ENCODE measurements at regions not wholly inside any gene's neighbourhood (a gene's known extent, or its start where the extent isn't known, plus 50 kb on each side); places are given as distances from the start of the nearest gene placed in this dataset.

DNA sequence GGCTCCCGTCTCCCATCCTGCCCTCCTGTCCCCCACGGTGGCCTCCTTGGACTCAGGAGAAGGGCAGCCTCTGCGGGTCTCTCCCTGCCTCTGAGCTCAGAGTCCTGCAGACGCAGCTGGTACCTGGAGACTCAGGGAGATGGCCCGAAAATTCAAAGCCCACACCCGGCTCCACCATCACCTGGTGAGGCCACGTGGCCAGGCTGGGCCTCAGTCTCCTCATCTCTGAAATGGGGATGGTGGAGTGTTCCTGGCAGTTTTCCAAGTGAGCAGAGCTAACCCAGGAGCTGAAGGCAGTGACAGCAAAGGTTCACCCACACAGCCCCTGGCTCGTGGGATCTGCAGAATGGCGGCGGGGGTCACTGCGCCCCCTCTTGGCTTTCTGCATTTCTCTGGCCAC, 62.1 kb upstream of the RXRA start:
- Mint-ChIP-seq H3K9me3 (no peaks in the 10 kb centered on the region), H3K36me3 (ENCODE audit: insufficient read depth) (no peaks in the 10 kb centered on the region), H3K27ac (no peak overlapping the region), H3K27me3 (peaks cover 15 to 51% of the 10 kb centered on the region in 2 donors), H3K4me1 (ENCODE audit: low read depth in 2 of 2) (peaks cover 0 to 11% of the 10 kb centered on the region in 2 donors), H3K4me3 (no peak overlapping the region)
- no peak for DNase-seq
- ATAC-seq (replicated peaks), result no peak

DNA sequence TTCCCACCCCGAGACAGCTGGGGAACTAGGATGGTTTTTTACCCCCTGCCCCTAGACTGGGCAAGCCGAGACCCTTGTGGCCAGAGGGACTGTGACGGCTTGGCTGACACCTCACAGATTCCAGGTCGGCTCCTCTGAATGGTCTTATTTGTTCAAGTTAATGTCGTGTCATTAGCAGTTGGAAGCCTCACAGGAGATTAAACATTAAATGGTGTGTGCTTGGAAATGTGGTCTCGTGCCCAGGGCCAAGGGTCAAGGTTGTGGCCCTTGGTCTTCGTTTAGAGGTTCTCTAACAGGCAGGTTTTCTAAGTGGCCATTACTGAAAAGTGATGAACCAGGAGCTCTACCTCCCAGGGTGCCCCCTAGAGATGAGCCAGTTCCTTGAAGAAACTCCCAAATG, 61.2 kb upstream of the RXRA start:
- ATAC-seq (replicated peaks) (no peak), DNase-seq (no peak)
- Mint-ChIP-seq H3K27me3 (peaks cover 15 to 57% of the 10 kb centered on the region in 2 donors), H3K9me3 (no peaks in the 10 kb centered on the region), H3K27ac (no peak overlapping the region), H3K36me3 (ENCODE audit: insufficient read depth) (no peaks in the 10 kb centered on the region), H3K4me3 (no peak overlapping the region), H3K4me1 (ENCODE audit: low read depth in 2 of 2) (peaks cover 0 to 11% of the 10 kb centered on the region in 2 donors)

- H3K27ac Mint-ChIP-seq, result no peak overlapping the region
- no peaks in the 10 kb centered on the region for H3K36me3 Mint-ChIP-seq (ENCODE audit: insufficient read depth)
- peaks cover 0 to 10% of the 10 kb centered on the region in 2 donors for H3K4me1 Mint-ChIP-seq (ENCODE audit: low read depth in 2 of 2)
- ATAC-seq (replicated peaks) (no peak), DNase-seq (no peak)
- no peak overlapping the region for H3K4me3 Mint-ChIP-seq
- H3K9me3 Mint-ChIP-seq, result no peaks in the 10 kb centered on the region
- H3K27me3 Mint-ChIP-seq, result peaks cover 15 to 68% of the 10 kb centered on the region in 2 donors
These were observed 59.8 kb upstream of the RXRA start for GRCh38 chr9:134266418-134266817.

- H3K36me3 Mint-ChIP-seq (ENCODE audit: insufficient read depth), result no peaks in the 10 kb centered on the region
- H3K9me3 Mint-ChIP-seq, result no peaks in the 10 kb centered on the region
- DNase-seq (no peak), ATAC-seq (replicated peaks) (no peak)
- H3K4me1 Mint-ChIP-seq (ENCODE audit: low read depth in 2 of 2), result peaks cover 0 to 10% of the 10 kb centered on the region in 2 donors
- peaks cover 15 to 77% of the 10 kb centered on the region in 2 donors for H3K27me3 Mint-ChIP-seq
- no peak overlapping the region for H3K4me3 Mint-ChIP-seq
- no peak overlapping the region for H3K27ac Mint-ChIP-seq
These were observed 58.9 kb upstream of the RXRA start for GRCh38 chr9:134267305-134267880.

- Mint-ChIP-seq H3K27ac (no peak overlapping the region), H3K27me3 (peaks cover 15 to 81% of the 10 kb centered on the region in 2 donors), H3K9me3 (no peaks in the 10 kb centered on the region), H3K4me3 (no peak overlapping the region), H3K4me1 (ENCODE audit: low read depth in 2 of 2) (peaks cover 0 to 10% of the 10 kb centered on the region in 2 donors), H3K36me3 (ENCODE audit: insufficient read depth) (no peaks in the 10 kb centered on the region)
- DNase-seq (no peak), ATAC-seq (replicated peaks) (no peak)
These were observed 58.2 kb upstream of the RXRA start for GRCh38 chr9:134267881-134268724.

- H3K27me3 Mint-ChIP-seq, result peaks cover 19 to 82% of the 10 kb centered on the region in 2 donors
These were observed 57.5 kb upstream of the RXRA start for GRCh38 chr9:134268747-134269146.

GRCh38 chr9:134271338-134272301, 54.6 kb upstream of the RXRA start:
- no peak overlapping the region for H3K27ac Mint-ChIP-seq
- H3K4me1 Mint-ChIP-seq (ENCODE audit: low read depth in 2 of 2), result peaks cover 0 to 10% of the 10 kb centered on the region in 2 donors
- no peaks in the 10 kb centered on the region for H3K36me3 Mint-ChIP-seq (ENCODE audit: insufficient read depth)
- no peak overlapping the region for H3K4me3 Mint-ChIP-seq
- H3K9me3 Mint-ChIP-seq, result no peaks in the 10 kb centered on the region
- peaks cover 15 to 63% of the 10 kb centered on the region in 2 donors for H3K27me3 Mint-ChIP-seq
- DNase-seq (no peak), ATAC-seq (replicated peaks) (no peak)

More at GRCh38 chr9:134268747-134269146, 57.5 kb upstream of the RXRA start:
- no peak overlapping the region for H3K4me3 Mint-ChIP-seq
- ATAC-seq (replicated peaks), result no peak
- H3K27ac Mint-ChIP-seq, result no peak overlapping the region
- H3K4me1 Mint-ChIP-seq (ENCODE audit: low read depth in 2 of 2), result peaks cover 0 to 10% of the 10 kb centered on the region in 2 donors
- H3K9me3 Mint-ChIP-seq, result no peaks in the 10 kb centered on the region
- DNase-seq, result no peak
- H3K36me3 Mint-ChIP-seq (ENCODE audit: insufficient read depth), result no peaks in the 10 kb centered on the region

DNA sequence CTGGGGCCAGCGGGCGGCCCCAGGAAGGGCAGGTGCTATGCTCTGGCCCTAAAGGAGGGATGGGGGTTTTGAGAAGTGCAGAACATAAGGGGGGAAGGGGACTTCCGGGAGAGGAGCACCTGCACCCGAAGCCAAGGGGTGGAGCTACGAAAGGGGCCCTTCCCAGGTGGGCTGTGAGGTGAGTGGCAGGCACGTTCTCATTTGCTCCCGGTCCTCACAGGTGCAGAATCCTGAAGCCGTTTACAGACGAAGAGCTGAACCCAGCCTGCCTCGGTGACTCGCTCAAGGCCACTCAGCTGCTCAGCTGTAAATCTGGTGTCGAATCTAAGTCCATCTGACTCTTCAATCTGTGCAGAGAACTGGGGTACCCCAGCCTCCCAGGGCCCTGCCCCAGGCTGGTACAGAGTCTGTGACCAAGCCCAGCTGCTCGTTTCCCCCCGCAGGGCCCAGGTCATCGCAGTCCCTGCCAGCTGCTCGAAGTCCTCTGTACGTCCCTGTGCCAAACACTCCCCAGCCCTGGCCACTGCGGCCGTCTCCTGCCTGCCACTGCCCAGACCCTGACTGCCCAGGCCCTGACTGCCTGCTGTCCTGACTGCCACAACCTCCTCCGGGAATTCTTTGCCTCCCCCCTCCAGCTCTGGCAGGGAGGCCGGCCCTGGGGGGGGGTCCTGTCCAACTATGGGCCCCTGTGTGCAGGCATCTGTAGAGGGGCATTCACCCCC, 53.8 kb upstream of the RXRA start:
- peaks cover 0 to 10% of the 10 kb centered on the region in 2 donors for H3K4me1 Mint-ChIP-seq (ENCODE audit: low read depth in 2 of 2)
- H3K9me3 Mint-ChIP-seq, result no peaks in the 10 kb centered on the region
- DNase-seq (no peak), ATAC-seq (replicated peaks) (no peak)
- peaks cover 16 to 61% of the 10 kb centered on the region in 2 donors for H3K27me3 Mint-ChIP-seq
- no peak overlapping the region for H3K4me3 Mint-ChIP-seq
- no peak overlapping the region for H3K27ac Mint-ChIP-seq
- no peaks in the 10 kb centered on the region for H3K36me3 Mint-ChIP-seq (ENCODE audit: insufficient read depth)

DNA sequence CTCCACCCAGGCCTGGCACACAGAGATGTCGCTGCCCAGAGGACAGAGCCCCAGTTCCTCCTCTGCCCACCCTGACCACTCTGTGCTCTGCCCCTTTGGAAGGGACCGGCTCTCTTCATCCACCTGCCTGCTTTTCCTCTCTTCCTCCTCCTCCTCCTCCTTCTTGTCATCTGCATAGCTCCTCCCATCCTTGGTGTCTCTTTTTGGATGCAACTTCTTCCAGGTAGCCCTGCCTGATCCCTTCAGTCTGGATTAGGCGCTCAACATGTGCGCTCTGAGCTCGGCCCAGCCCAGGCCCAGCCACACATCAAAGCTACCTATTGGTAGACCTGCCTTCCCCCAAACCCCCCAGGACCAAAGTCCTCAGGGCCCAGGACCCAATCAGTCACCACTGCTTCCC, 52.6 kb upstream of the RXRA start:
- Mint-ChIP-seq H3K27ac (no peak overlapping the region), H3K36me3 (ENCODE audit: insufficient read depth) (no peaks in the 10 kb centered on the region), H3K4me1 (ENCODE audit: low read depth in 2 of 2) (peaks cover 0 to 2% of the 10 kb centered on the region in 2 donors), H3K9me3 (no peaks in the 10 kb centered on the region), H3K4me3 (no peak overlapping the region), H3K27me3 (peaks cover 16 to 49% of the 10 kb centered on the region in 2 donors)
- no peak for ATAC-seq (replicated peaks)
- DNase-seq, result no peak

DNA sequence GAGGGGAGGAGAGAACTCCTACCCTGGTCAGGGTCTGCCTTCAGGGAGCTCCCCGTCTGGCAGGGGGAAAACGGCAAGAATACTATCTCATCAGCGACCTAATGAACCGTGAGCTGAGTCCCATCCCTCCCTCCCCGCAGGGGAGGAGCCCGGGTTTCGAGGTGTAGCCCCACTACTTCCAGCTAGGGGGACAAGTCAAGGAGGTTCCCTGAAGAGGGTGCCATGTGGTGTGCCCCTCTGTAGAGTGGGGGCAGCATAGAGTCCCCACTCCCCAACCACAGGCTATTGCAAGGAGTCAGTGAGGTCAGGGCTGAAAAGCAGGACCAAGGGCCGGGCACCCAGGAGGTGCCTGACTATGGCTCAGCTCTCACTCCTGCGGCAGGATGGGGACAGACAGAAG, 50.9 kb upstream of the RXRA start:
- H3K27ac Mint-ChIP-seq, result no peak overlapping the region
- peaks cover 0 to 2% of the 10 kb centered on the region in 2 donors for H3K4me1 Mint-ChIP-seq (ENCODE audit: low read depth in 2 of 2)
- H3K27me3 Mint-ChIP-seq, result peaks cover 16 to 39% of the 10 kb centered on the region in 2 donors
- no peak for ATAC-seq (replicated peaks)
- DNase-seq, result no peak
- no peaks in the 10 kb centered on the region for H3K9me3 Mint-ChIP-seq
- no peaks in the 10 kb centered on the region for H3K36me3 Mint-ChIP-seq (ENCODE audit: insufficient read depth)
- no peak overlapping the region for H3K4me3 Mint-ChIP-seq

DNA sequence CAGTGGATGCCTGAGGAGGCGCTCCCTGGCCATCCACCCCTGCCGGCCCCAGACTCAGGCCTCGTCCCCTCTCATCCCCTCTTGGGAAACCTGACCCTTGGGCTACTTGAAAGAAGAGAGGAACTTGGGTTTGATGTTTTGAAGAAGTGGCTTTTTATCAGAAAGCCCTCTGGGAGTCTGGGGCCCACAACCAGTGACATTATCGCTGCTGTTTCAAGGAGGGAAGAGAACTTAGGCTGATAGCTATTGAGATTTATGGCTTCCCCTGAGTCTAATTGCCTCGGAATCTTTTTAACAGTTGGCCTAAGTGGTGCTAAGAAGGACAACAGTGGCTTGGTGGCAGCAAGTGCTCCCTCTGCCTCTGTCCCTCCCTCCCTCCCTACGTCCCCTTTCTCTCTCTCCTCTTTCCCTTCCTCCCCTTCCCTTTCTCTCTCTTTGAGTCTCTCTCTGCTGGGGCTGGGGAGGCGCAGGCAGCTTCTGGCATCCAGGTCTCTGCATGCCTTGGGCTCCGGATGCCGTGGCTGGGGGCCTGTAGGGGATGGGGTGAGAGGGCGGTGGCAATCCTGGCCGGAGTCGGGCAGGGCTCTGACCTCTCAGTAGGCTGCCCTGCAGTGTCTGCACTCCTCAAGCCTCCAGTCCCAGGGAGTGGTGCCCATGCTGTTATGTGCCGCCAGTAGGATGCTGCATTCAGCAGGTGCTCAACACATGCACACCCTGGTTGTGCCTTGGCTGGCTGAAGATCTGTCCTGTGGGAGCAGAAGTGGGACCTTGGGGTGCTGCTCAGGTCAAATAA, 49.6 kb upstream of the RXRA start:
- peaks cover 16 to 29% of the 10 kb centered on the region in 2 donors for H3K27me3 Mint-ChIP-seq
- DNase-seq, result no peak
- ATAC-seq (replicated peaks), result no peak
- H3K9me3 Mint-ChIP-seq, result no peaks in the 10 kb centered on the region
- H3K36me3 Mint-ChIP-seq (ENCODE audit: insufficient read depth), result no peaks in the 10 kb centered on the region
- no peak overlapping the region for H3K27ac Mint-ChIP-seq
- H3K4me1 Mint-ChIP-seq (ENCODE audit: low read depth in 2 of 2), result peaks cover 0 to 2% of the 10 kb centered on the region in 2 donors
- no peak overlapping the region for H3K4me3 Mint-ChIP-seq

Measured in effector memory CD8-positive, alpha-beta T cell (primary cell).